C4-2B (cell line): ENCODE measurements at regions not wholly inside any gene's neighbourhood (a gene's known extent, or its start where the extent isn't known, plus 50 kb on each side); places are given as distances from the start of the nearest gene placed in this dataset.

Source experiments
- ZFX ChIP-seq: fragments of 450-650 bp; IDR thresholded peaks from 2 replicates; pipeline ENCODE4 v1.6.1; 2017
- TF ChIP-seq, protein P1 (sequence below): fragments of 450-650 bp; conservative IDR thresholded peaks from 2 replicates; pipeline ENCODE4 v1.5.1; 2017; ENCODE audit warnings: mild to moderate bottlenecking

GRCh38 chr9:107756091-107756490, 266.5 kb upstream of the KLF4 start:
- TF ChIP-seq, protein P1, sequence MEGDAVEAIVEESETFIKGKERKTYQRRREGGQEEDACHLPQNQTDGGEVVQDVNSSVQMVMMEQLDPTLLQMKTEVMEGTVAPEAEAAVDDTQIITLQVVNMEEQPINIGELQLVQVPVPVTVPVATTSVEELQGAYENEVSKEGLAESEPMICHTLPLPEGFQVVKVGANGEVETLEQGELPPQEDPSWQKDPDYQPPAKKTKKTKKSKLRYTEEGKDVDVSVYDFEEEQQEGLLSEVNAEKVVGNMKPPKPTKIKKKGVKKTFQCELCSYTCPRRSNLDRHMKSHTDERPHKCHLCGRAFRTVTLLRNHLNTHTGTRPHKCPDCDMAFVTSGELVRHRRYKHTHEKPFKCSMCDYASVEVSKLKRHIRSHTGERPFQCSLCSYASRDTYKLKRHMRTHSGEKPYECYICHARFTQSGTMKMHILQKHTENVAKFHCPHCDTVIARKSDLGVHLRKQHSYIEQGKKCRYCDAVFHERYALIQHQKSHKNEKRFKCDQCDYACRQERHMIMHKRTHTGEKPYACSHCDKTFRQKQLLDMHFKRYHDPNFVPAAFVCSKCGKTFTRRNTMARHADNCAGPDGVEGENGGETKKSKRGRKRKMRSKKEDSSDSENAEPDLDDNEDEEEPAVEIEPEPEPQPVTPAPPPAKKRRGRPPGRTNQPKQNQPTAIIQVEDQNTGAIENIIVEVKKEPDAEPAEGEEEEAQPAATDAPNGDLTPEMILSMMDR, result no peak
- no peak for TF ChIP-seq ZFX
